Mesenchymal stem cell (in vitro differentiated cells and primary cell): ENCODE measurements at regions not wholly inside any gene's neighbourhood (a gene's known extent, or its start where the extent isn't known, plus 50 kb on each side); places are given as distances from the start of the nearest gene placed in this dataset.

ENCODE experiments used
- DNase-seq: peaks from one replicate; pipeline ENCODE4 v3.0.0-alpha.2; 2013
- H2AFZ ChIP-seq: one replicate; pipeline ENCODE4 v1.6.1; 2013; ENCODE audit warnings: low read depth, mild to moderate bottlenecking, control low read depth, inconsistent platforms, low read length, moderate library complexity
- H2AK5ac ChIP-seq: 2 replicates; pipeline ENCODE4 v1.6.1; 2013; ENCODE audit warnings: low read length, moderate library complexity, mild to moderate bottlenecking, inconsistent platforms; ENCODE audit not compliant: severe bottlenecking
- H2BK120ac ChIP-seq: one replicate; pipeline ENCODE4 v1.6.1; 2013; ENCODE audit warnings: low read depth, mild to moderate bottlenecking, inconsistent platforms, low read length, moderate library complexity
- H2BK12ac ChIP-seq, 2 experiments: one replicate each; pipeline ENCODE4 v1.6.1; 2013; ENCODE audit warnings: inconsistent platforms in 2 of 2, low read length in 2 of 2, mild to moderate bottlenecking in 2 of 2, moderate library complexity in 2 of 2, control low read depth in 1 of 2
- H2BK15ac ChIP-seq: one replicate; pipeline ENCODE4 v1.6.1; 2013; ENCODE audit warnings: mild to moderate bottlenecking, low read depth, inconsistent platforms; ENCODE audit not compliant: poor library complexity, severe bottlenecking
- H2BK5ac ChIP-seq: 2 replicates; pipeline ENCODE4 v1.6.1; 2013; ENCODE audit warnings: low read depth, mild to moderate bottlenecking, low read length, control low read depth, inconsistent platforms; ENCODE audit not compliant: poor library complexity, severe bottlenecking
- H3K14ac ChIP-seq, 2 experiments: one replicate each; pipeline ENCODE4 v1.6.1; 2013; ENCODE audit warnings: inconsistent platforms in 2 of 2, low read length in 2 of 2, control low read depth in 1 of 2, mild to moderate bottlenecking in 1 of 2, moderate library complexity in 1 of 2
- H3K18ac ChIP-seq, 2 experiments: one replicate each; pipeline ENCODE4 v1.6.1; 2013; ENCODE audit warnings: inconsistent platforms in 2 of 2, low read length in 2 of 2, control low read depth in 1 of 2, low read depth in 1 of 2, mild to moderate bottlenecking in 1 of 2
- H3K23ac ChIP-seq, 2 experiments: one replicate each; pipeline ENCODE4 v1.6.1; 2013; ENCODE audit warnings: inconsistent platforms in 2 of 2, low read length in 2 of 2, mild to moderate bottlenecking in 2 of 2, moderate library complexity in 2 of 2, control low read depth in 1 of 2
- H3K27ac ChIP-seq: 2 replicates; pipeline ENCODE4 v1.5.1; 2013; ENCODE audit warnings: mild to moderate bottlenecking, moderate library complexity, low read length, control low read depth, inconsistent platforms; ENCODE audit not compliant: poor library complexity, severe bottlenecking
- H3K27me3 ChIP-seq, 2 experiments: 2 replicates each; pipeline versions ENCODE4 v1.6.1 to v1.7.0; 2013; ENCODE audit warnings: low read length in 2 of 2, mild to moderate bottlenecking in 2 of 2, moderate library complexity in 2 of 2, control low read depth in 1 of 2, inconsistent platforms in 1 of 2; ENCODE audit not compliant: control insufficient read depth in 1 of 2, insufficient read depth in 1 of 2
- H3K36me3 ChIP-seq, 2 experiments: 2 replicates each; pipeline versions ENCODE4 v1.6.1 to v1.7.0; 2013; ENCODE audit warnings: low read length in 2 of 2, control low read depth in 1 of 2, inconsistent platforms in 1 of 2, low read depth in 1 of 2, mild to moderate bottlenecking in 1 of 2; ENCODE audit not compliant: insufficient read depth in 2 of 2, control insufficient read depth in 1 of 2
- H3K4ac ChIP-seq, 2 experiments: one replicate each; pipeline ENCODE4 v1.6.1; 2013; ENCODE audit warnings: inconsistent platforms in 2 of 2, low read length in 2 of 2, mild to moderate bottlenecking in 2 of 2, moderate library complexity in 2 of 2, control low read depth in 1 of 2, low read depth in 1 of 2
- H3K4me1 ChIP-seq: 2 replicates; pipeline ENCODE4 v1.6.1; 2013; ENCODE audit warnings: low read depth, low read length, control low read depth; ENCODE audit not compliant: control insufficient read depth, insufficient read depth
- H3K4me2 ChIP-seq: 2 replicates; pipeline ENCODE4 v1.6.1; 2013; ENCODE audit warnings: low read length, mild to moderate bottlenecking, inconsistent platforms; ENCODE audit not compliant: poor library complexity, severe bottlenecking
- H3K4me3 ChIP-seq, 2 experiments: 2 replicates each; pipeline versions ENCODE4 v1.5.1 to v1.7.0; 2013; ENCODE audit warnings: low read length in 2 of 2, mild to moderate bottlenecking in 2 of 2, control low read depth in 1 of 2, low read depth in 1 of 2; ENCODE audit not compliant: insufficient read depth in 1 of 2
- H3K79me1 ChIP-seq: replicated peaks from 2 replicates; pipeline ENCODE4 v1.6.1; 2013; ENCODE audit warnings: mild to moderate bottlenecking, control low read depth, low read length, inconsistent platforms; ENCODE audit not compliant: poor library complexity, severe bottlenecking
- H3K9ac ChIP-seq: 2 replicates; pipeline ENCODE4 v1.7.0; 2013; ENCODE audit warnings: mild to moderate bottlenecking, low read length, moderate library complexity
- H3K9me3 ChIP-seq: 2 replicates; pipeline ENCODE4 v1.7.0; 2013; ENCODE audit warnings: mild to moderate bottlenecking, low read length; ENCODE audit not compliant: control insufficient read depth
- H4K8ac ChIP-seq: one replicate; pipeline ENCODE4 v1.6.1; 2013; ENCODE audit warnings: inconsistent platforms, mild to moderate bottlenecking, low read length, moderate library complexity
- H4K91ac ChIP-seq: one replicate; pipeline ENCODE4 v1.6.1; 2013; ENCODE audit warnings: mild to moderate bottlenecking, low read length, inconsistent platforms
- WGBS: methylation state at CpG from one replicate; pipeline ENCODE4 v1.1.7; 2013; ENCODE audit warnings: mixed read lengths; 5-methylcytosine and 5-hydroxymethylcytosine counted together

DNA sequence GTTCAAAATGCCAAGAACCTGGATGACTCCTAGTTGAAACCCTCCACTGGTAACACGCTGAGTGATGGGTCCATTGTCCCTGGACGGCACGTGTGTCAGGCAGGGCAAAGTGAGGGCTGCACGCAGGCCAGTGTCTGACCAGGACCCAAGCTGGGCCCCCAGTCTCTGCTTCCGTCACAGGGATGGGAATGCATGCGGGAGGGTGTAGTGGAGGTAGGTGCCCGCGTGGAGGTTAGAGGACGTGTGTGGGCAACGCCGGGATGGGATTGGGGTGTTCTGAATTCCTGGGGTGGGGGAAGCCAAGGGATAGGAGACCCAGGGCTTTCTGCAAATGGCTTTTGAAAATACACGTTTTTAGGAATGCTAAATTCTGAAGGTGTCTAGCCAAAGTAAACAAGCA is 943.3 kb downstream of the BRD1 start:
- Histone ChIP-seq H4K91ac (no peak overlapping the region), H2BK12ac (no peak overlapping the region), H3K36me3 (peaks cover 0 to 3% of the 10 kb centered on the region in 2 experiments), H3K9ac (no peak overlapping the region), H2BK120ac (no peak overlapping the region), H3K27ac (no peak overlapping the region), H3K4me2 (no peak overlapping the region), H3K4me1 (no peaks in the 10 kb centered on the region), H3K18ac (no peak overlapping the region), H2BK15ac (no peak overlapping the region), H2BK5ac (no peak overlapping the region), H3K4me3 (no peak overlapping the region), H3K9me3 (no peaks in the 10 kb centered on the region), H4K8ac (no peak overlapping the region), H3K23ac (no peak overlapping the region), H3K27me3 (no peaks in the 10 kb centered on the region), H3K79me1 (no peaks in the 10 kb centered on the region), H3K14ac (no peak overlapping the region), H2AFZ (no peak overlapping the region), H3K4ac (no peak overlapping the region), H2AK5ac (no peak overlapping the region)
- WGBS, result 74% methylated on average over 11 of the region's 12 CpGs
- no peak for DNase-seq

DNA sequence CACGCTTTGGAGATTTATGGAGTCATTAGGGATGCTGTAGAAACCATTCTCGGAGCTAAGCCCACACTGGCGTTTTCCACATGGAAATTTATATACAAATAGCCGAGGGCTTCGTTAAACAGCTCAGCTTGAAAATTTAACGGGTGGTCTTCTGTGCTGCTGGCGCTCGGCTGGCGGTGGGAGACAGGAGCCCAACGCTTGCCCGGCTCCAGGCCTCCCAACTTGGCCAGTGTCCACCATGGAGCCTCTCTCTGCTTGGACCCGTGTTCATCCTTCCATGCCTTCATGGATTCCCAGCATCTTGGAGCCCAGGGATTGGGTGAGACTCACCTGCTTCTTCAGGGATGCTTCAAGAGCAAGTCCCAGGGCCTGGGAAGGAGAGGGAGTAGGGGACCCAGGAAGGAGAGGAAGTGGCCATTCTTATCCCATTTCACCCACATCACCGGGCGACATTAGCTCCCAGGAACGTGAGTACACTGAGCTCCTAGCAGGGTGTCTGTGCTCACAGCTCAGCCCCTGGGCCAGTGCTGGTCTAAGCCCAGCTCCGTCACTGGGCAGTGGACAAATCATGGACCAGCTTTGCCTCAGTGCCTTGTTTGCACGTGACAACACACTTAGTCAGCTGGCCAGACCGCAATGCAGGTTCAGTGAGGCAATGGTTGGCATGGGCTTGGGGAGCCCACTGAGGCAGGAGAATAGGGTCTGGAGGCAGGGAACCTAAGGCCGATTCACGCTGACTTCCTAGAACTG is 944.3 kb downstream of the BRD1 start:
- H3K36me3 ChIP-seq, result peaks cover 0 to 3% of the 10 kb centered on the region in 2 experiments
- H2AK5ac ChIP-seq, result no peak overlapping the region
- no peak overlapping the region for H2BK15ac ChIP-seq
- no peak overlapping the region for H3K14ac ChIP-seq
- H2BK12ac ChIP-seq, result no peak overlapping the region
- H2BK5ac ChIP-seq, result no peak overlapping the region
- no peaks in the 10 kb centered on the region for H3K4me1 ChIP-seq
- H4K8ac ChIP-seq, result no peak overlapping the region
- no peak overlapping the region for H3K4me3 ChIP-seq
- H3K9me3 ChIP-seq, result no peaks in the 10 kb centered on the region
- WGBS, result 81% methylated on average over 20 of the region's 20 CpGs
- H4K91ac ChIP-seq, result no peak overlapping the region
- H3K79me1 ChIP-seq, result no peaks in the 10 kb centered on the region
- H3K18ac ChIP-seq, result no peak overlapping the region
- H3K27ac ChIP-seq, result no peak overlapping the region
- no peak for DNase-seq
- H3K4ac ChIP-seq, result no peak overlapping the region
- H3K27me3 ChIP-seq, result no peaks in the 10 kb centered on the region
- H2BK120ac ChIP-seq, result no peak overlapping the region
- no peak overlapping the region for H3K4me2 ChIP-seq
- no peak overlapping the region for H3K9ac ChIP-seq
- no peak overlapping the region for H2AFZ ChIP-seq
- no peak overlapping the region for H3K23ac ChIP-seq

DNA sequence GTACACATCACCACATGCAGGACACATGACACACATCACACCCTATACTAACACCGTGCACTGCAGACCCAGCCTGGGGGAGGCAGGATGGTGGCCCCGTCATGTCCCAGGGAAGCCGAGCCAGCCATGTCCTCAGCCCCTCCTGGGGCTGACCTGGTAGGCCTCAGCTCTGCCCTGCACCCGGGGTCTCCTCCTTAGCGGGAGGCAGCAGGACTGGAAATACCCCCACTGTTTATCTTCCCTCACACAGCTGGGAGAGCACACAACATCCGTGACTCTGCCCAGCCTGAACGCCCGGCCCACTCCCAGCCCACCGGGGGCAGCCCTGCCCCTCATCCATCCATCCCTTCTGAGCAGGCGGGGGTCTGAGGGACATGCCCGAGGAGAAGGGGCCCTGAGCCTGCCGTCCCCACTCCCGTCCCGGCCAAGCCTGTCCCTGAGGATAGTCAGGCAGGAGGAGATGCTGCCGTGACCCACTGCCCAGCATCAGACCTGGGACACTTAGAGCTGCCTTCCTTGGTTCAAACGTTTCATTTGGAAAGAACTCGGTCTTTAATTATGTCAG is 945.0 kb downstream of the BRD1 start:
- H2BK15ac ChIP-seq, result no peak overlapping the region
- H3K4me1 ChIP-seq, result no peaks in the 10 kb centered on the region
- H3K14ac ChIP-seq, result no peak overlapping the region
- DNase-seq, result no peak
- H3K4ac ChIP-seq, result no peak overlapping the region
- H2AK5ac ChIP-seq, result no peak overlapping the region
- H3K18ac ChIP-seq, result no peak overlapping the region
- H2AFZ ChIP-seq, result no peak overlapping the region
- H4K91ac ChIP-seq, result peak overlapping the region; percentile 14
- no peak overlapping the region for H3K27ac ChIP-seq
- H3K79me1 ChIP-seq, result no peaks in the 10 kb centered on the region
- no peak overlapping the region for H2BK120ac ChIP-seq
- H3K23ac ChIP-seq, result no peak overlapping the region
- H4K8ac ChIP-seq, result no peak overlapping the region
- no peak overlapping the region for H3K9ac ChIP-seq
- H2BK12ac ChIP-seq, result no peak overlapping the region
- H3K27me3 ChIP-seq, result no peaks in the 10 kb centered on the region
- WGBS, result 75% methylated on average over 17 of the region's 17 CpGs
- peaks cover 0 to 3% of the 10 kb centered on the region in 2 experiments for H3K36me3 ChIP-seq
- no peaks in the 10 kb centered on the region for H3K9me3 ChIP-seq
- H3K4me3 ChIP-seq, result no peak overlapping the region
- H2BK5ac ChIP-seq, result no peak overlapping the region
- H3K4me2 ChIP-seq, result no peak overlapping the region

DNA sequence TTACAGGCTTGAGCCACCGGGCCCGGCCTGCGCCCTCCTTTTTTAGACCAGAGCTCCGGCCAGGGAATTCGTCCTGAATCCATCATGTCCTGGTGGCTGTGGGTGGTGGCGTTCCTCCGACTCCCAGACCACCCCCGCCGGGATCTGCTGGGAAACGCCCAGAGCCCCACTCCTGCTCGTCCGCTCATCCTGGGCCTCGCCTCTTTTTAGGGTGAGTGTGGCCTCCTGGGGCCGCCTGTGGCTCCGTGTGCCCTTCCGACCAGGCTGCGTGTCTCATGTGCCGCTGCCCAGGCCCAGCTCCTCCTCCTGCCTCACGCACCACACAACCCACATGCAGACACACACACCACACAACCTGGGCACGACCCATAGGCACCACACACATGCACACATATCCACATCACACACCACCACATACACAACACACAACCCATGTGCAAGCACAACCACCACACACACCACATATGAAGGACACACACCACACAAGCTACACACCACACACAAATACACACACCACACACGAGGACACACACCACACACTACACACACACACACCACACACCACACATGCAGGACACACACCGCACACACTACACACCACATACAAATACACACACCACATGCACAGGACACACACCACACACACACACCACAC is 946.2 kb downstream of the BRD1 start:
- no peak overlapping the region for H4K91ac ChIP-seq
- H2BK120ac ChIP-seq, result no peak overlapping the region
- no peak overlapping the region for H3K23ac ChIP-seq
- H2BK5ac ChIP-seq, result no peak overlapping the region
- no peaks in the 10 kb centered on the region for H3K9me3 ChIP-seq
- no peak overlapping the region for H4K8ac ChIP-seq
- H3K79me1 ChIP-seq, result no peaks in the 10 kb centered on the region
- 93% methylated on average over 22 of the region's 22 CpGs for WGBS
- H3K9ac ChIP-seq, result no peak overlapping the region
- no peak overlapping the region for H2AFZ ChIP-seq
- H3K27me3 ChIP-seq, result no peaks in the 10 kb centered on the region
- H2AK5ac ChIP-seq, result no peak overlapping the region
- peaks cover 0 to 3% of the 10 kb centered on the region in 2 experiments for H3K36me3 ChIP-seq
- no peak overlapping the region for H2BK12ac ChIP-seq
- H3K27ac ChIP-seq, result no peak overlapping the region
- no peak overlapping the region for H3K4ac ChIP-seq
- H3K14ac ChIP-seq, result no peak overlapping the region
- no peak overlapping the region for H2BK15ac ChIP-seq
- H3K4me3 ChIP-seq, result no peak overlapping the region
- no peak overlapping the region for H3K4me2 ChIP-seq
- H3K4me1 ChIP-seq, result no peaks in the 10 kb centered on the region
- H3K18ac ChIP-seq, result no peak overlapping the region
- no peak for DNase-seq
